ENCODE measurements at regions not wholly inside any gene's neighbourhood (a gene's known extent, or its start where the extent isn't known, plus 50 kb on each side); places are given as distances from the start of the nearest gene placed in this dataset.

- Histone ChIP-seq H2BK120ac (ENCODE audit: low read depth, low read length) (no peak overlapping the region), H3K27me3 (ENCODE audit: control insufficient read depth, insufficient read depth, low read length) (no peaks in the 10 kb centered on the region), H2AK5ac (ENCODE audit: low read depth, low read length) (no peak overlapping the region), H3K9ac (ENCODE audit: low read depth, low read length) (no peak overlapping the region), H3K9me1 (ENCODE audit: insufficient read depth, low read length) (no peaks in the 10 kb centered on the region), H4K91ac (ENCODE audit: insufficient read depth, low read depth, low read length) (no peak overlapping the region), H3K18ac (ENCODE audit: low read depth, low read length) (no peak overlapping the region), H4K20me1 (ENCODE audit: insufficient read depth, low read length) (no peaks in the 10 kb centered on the region), H2AK9ac (replicated peaks; ENCODE audit: low read depth, low read length, poor library complexity) (no peak overlapping the region), H3K27ac (ENCODE audit: insufficient read depth, low read length) (no peak overlapping the region), H3K36me3 (ENCODE audit: control insufficient read depth, insufficient read depth, low read length) (no peaks in the 10 kb centered on the region), H3K4ac (ENCODE audit: low read depth, low read length) (no peak overlapping the region), H4K5ac (ENCODE audit: low read depth, low read length) (no peak overlapping the region), H3K9me3 (ENCODE audit: control insufficient read depth, insufficient read depth, low read length) (no peaks in the 10 kb centered on the region; the same call in 1 of the 2 replicates), H3K56ac (ENCODE audit: extremely low read depth, insufficient read depth, low read length) (no peak overlapping the region), H3K79me1 (ENCODE audit: low read depth in 1 of 2, low read length in 2 of 2) (no peaks in the 10 kb centered on the region), H2BK15ac (ENCODE audit: low read depth, low read length) (no peak overlapping the region), H3K4me1 (ENCODE audit: control insufficient read depth, insufficient read depth, low read length) (no peaks in the 10 kb centered on the region), H2BK5ac (ENCODE audit: low read depth, low read length, poor library complexity, severe bottlenecking) (no peak overlapping the region), H3K4me2 (ENCODE audit: low read depth, low read length) (no peak overlapping the region), H3K14ac (replicated peaks; ENCODE audit: low read depth, low read length) (no peak overlapping the region), H2BK20ac (ENCODE audit: low read depth, low read length) (no peak overlapping the region), H3K4me3 (ENCODE audit: insufficient read depth, low read depth, low read length) (no peak overlapping the region), H4K8ac (ENCODE audit: low read depth in 2 of 2, low read length in 2 of 2) (no peak overlapping the region), H3K23ac (ENCODE audit: low read depth, low read length) (no peak overlapping the region), H2AFZ (replicated peaks; ENCODE audit: low read length, poor library complexity) (no peak overlapping the region)
- no TSS peak for BruUV-seq (replicated peaks)
- intact Hi-C loops (cut with micrococcal nuclease) (no loop called here), in situ Hi-C loops (cut with MboI; ENCODE audit: low sequenced_read_pairs) (no loop called here), dilution Hi-C loops (cut with HindIII; ENCODE audit: low sequenced_read_pairs, unreplicated experiment) (no loop called here)
- ChIA-PET CTCF (no interaction called here), POLR2A (ENCODE audit: unreplicated experiment) (no interaction called here)
- no CpG with 5 or more reads among the region's 2 CpGs for WGBS, 2 experiments (ENCODE audit: extremely low coverage in 2 of 2, insufficient read length in 1 of 2)
- TF ChIP-seq CEBPB (IDR thresholded peaks at IDR 0.05; ENCODE audit: low read depth, low read length), result no peak
- TF ChIP-seq MXI1 (IDR thresholded peaks at IDR 0.05; ENCODE audit: borderline replicate concordance, low read depth, low read length), result no peak
- no peak for TF ChIP-seq SMC3 (IDR thresholded peaks at IDR 0.05; ENCODE audit: low read depth, low read length)
- TF ChIP-seq RFX5 (IDR thresholded peaks at IDR 0.05; ENCODE audit: low read depth, low read length), result no peak
- TF ChIP-seq RCOR1 (IDR thresholded peaks at IDR 0.05; ENCODE audit: insufficient replicate concordance, low read length), result no peak
- no peak for TF ChIP-seq NFE2L2 (IDR thresholded peaks at IDR 0.05; ENCODE audit: low read depth, low read length)
- no peak for TF ChIP-seq POLR2A (IDR thresholded peaks at IDR 0.05; ENCODE audit: low read depth, low read length)
- no peak for TF ChIP-seq MAFK (IDR thresholded peaks at IDR 0.05; ENCODE audit: low read depth, low read length)
- no peak for TF ChIP-seq BHLHE40 (IDR thresholded peaks at IDR 0.05; ENCODE audit: low read depth, low read length)
- TF ChIP-seq, protein P1, sequence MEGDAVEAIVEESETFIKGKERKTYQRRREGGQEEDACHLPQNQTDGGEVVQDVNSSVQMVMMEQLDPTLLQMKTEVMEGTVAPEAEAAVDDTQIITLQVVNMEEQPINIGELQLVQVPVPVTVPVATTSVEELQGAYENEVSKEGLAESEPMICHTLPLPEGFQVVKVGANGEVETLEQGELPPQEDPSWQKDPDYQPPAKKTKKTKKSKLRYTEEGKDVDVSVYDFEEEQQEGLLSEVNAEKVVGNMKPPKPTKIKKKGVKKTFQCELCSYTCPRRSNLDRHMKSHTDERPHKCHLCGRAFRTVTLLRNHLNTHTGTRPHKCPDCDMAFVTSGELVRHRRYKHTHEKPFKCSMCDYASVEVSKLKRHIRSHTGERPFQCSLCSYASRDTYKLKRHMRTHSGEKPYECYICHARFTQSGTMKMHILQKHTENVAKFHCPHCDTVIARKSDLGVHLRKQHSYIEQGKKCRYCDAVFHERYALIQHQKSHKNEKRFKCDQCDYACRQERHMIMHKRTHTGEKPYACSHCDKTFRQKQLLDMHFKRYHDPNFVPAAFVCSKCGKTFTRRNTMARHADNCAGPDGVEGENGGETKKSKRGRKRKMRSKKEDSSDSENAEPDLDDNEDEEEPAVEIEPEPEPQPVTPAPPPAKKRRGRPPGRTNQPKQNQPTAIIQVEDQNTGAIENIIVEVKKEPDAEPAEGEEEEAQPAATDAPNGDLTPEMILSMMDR (conservative IDR thresholded peaks at IDR 0.05; ENCODE audit: low read depth, low read length), result no peak
- TF ChIP-seq FOS (IDR thresholded peaks at IDR 0.05; ENCODE audit: low read depth, low read length), result no peak
- TF ChIP-seq CHD1 (IDR thresholded peaks at IDR 0.05; ENCODE audit: low read depth, low read length), result no peak
- TF ChIP-seq RAD21 (IDR thresholded peaks at IDR 0.05; ENCODE audit: low read length), result no peak
- no peak for TF ChIP-seq USF2 (IDR thresholded peaks at IDR 0.05; ENCODE audit: low read depth, low read length)
- DNase-seq (no peak), ATAC-seq (ENCODE audit: low read depth) (no peak)
Observed at GRCh38 chr3:87426918-87427317, 150.5 kb upstream of the POU1F1 start.

Data from IMR-90 (cell line).